Nephron (organoid): ENCODE measurements at regions not wholly inside any gene's neighbourhood (a gene's known extent, or its start where the extent isn't known, plus 50 kb on each side); places are given as distances from the start of the nearest gene placed in this dataset.

ENCODE experiments used
- H3K27ac Mint-ChIP-seq, 3 experiments: 2 replicates each; pipeline ENCODE4 v1.8.0; 2020; ENCODE audit warnings: mixed read lengths in 3 of 3, mild to moderate bottlenecking in 2 of 3, moderate library complexity in 1 of 3
- H3K27me3 Mint-ChIP-seq: 2 replicates; pipeline ENCODE4 v1.8.0; 2021; ENCODE audit warnings: low read depth, mild to moderate bottlenecking, moderate library complexity, mixed read lengths
- H3K36me3 Mint-ChIP-seq: 2 replicates; pipeline ENCODE4 v1.8.0; 2020; ENCODE audit warnings: low read depth, mixed read lengths
- H3K4me1 Mint-ChIP-seq: 2 replicates; pipeline ENCODE4 v1.8.0; 2020; ENCODE audit warnings: mixed read lengths
- H3K4me3 Mint-ChIP-seq, 3 experiments: 2 replicates each; pipeline ENCODE4 v1.8.0; 2020; ENCODE audit warnings: mild to moderate bottlenecking in 3 of 3, mixed read lengths in 3 of 3, moderate library complexity in 2 of 3
- H3K9me3 Mint-ChIP-seq: 2 replicates; pipeline ENCODE4 v1.8.0; 2020; ENCODE audit warnings: mixed read lengths
- CTCF ChIP-seq, 3 experiments: fragments of 200-600 bp; sonication (generic); IDR thresholded peaks; one replicate each; pipeline ENCODE4 v1.5.0; 2021; ENCODE audit warnings: antibody characterized with exemption in 3 of 3; ENCODE audit not compliant: unreplicated experiment in 3 of 3

DNA sequence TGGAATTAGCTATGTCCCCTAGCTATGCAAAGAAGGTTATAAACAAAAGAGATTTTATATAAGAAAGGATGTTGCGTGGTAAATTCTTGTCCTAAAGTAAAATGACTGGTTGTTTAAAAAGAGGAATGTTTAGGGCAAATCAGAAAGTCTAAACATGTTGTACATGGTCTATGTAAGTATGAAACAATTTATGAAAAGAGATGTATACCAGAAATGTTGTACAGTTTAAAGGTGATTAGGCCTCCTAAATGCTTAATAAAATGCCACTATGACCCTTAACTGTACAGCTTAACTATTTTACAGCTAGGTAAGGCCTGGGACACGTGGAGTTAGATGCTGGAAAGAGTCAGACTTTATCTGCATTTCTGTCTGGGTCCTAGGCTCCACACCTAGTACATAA lies 775.9 kb upstream of the KLHL1 start:
- Mint-ChIP-seq H3K4me3 (no peak overlapping the region), H3K27me3 (no peaks in the 10 kb centered on the region), H3K36me3 (no peaks in the 10 kb centered on the region), H3K9me3 (peaks cover 10% of the 10 kb centered on the region), H3K27ac (no peak overlapping the region), H3K4me1 (no peaks in the 10 kb centered on the region)
- no peak for TF ChIP-seq CTCF (IDR thresholded peaks at IDR 0.05; ENCODE audit: unreplicated experiment in 3 of 3)

DNA sequence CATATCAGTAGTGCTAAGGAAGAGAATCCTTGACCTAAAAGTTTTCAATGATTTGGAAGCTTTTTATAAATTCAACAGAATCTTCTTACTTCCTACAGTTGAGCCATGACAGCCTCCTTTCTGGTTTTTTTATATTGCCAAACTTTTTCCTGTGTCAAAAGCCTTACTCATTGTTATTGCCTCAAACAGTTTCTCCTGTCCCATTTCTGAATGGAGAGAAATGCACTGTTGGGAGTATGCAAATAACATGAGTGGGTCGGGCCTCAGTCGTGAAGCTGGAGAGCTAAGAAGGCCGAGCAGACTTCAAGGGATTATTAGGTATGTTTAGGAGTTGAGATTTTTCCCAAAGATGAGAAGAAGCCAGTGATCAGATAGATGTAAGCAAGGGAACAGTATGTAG lies 766.4 kb upstream of the KLHL1 start:
- H3K27ac Mint-ChIP-seq: no peak overlapping the region
- no peaks in the 10 kb centered on the region for H3K27me3 Mint-ChIP-seq
- no peaks in the 10 kb centered on the region for H3K4me1 Mint-ChIP-seq
- no peaks in the 10 kb centered on the region for H3K9me3 Mint-ChIP-seq
- no peak overlapping the region for H3K4me3 Mint-ChIP-seq
- no peaks in the 10 kb centered on the region for H3K36me3 Mint-ChIP-seq
- TF ChIP-seq CTCF (IDR thresholded peaks at IDR 0.05; ENCODE audit: unreplicated experiment in 3 of 3): no peak

GRCh38 chr13:70864731-70865130 lies 756.5 kb upstream of the KLHL1 start:
- Mint-ChIP-seq H3K4me1 (no peaks in the 10 kb centered on the region), H3K27ac (no peak overlapping the region)

DNA sequence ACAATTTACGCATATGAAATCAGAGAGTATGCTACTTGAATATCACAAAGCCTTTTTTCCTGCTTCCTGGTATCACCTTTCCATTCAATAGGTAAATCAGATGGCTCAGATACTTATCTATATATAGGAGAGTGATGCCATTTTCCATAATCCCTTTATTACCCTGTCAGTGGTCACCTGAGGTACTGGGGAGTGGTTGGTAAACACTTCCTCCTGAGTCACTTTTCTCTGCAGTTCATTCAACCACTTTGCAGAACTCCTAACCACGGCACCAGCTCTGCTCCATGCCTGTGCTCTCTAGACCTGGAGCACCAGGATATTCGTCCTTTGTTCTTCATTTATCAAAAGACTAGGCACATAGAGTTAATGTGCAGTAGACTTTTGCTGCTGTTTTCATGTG lies 748.5 kb upstream of the KLHL1 start:
- no peak overlapping the region for H3K27ac Mint-ChIP-seq
- H3K9me3 Mint-ChIP-seq: peaks cover 12% of the 10 kb centered on the region
- no peaks in the 10 kb centered on the region for H3K36me3 Mint-ChIP-seq
- no peak for TF ChIP-seq CTCF (IDR thresholded peaks at IDR 0.05; ENCODE audit: unreplicated experiment in 3 of 3)
- no peak overlapping the region for H3K4me3 Mint-ChIP-seq
- no peaks in the 10 kb centered on the region for H3K27me3 Mint-ChIP-seq
- H3K4me1 Mint-ChIP-seq: no peaks in the 10 kb centered on the region

More at GRCh38 chr13:70864731-70865130, 756.5 kb upstream of the KLHL1 start:
- Mint-ChIP-seq H3K27me3 (no peaks in the 10 kb centered on the region), H3K9me3 (peaks cover 8% of the 10 kb centered on the region), H3K36me3 (no peaks in the 10 kb centered on the region), H3K4me3 (no peak overlapping the region)
- no peak for TF ChIP-seq CTCF (IDR thresholded peaks at IDR 0.05; ENCODE audit: unreplicated experiment in 3 of 3)

- Mint-ChIP-seq H3K27ac (no peak overlapping the region), H3K4me3 (no peak overlapping the region), H3K9me3 (peaks cover 7% of the 10 kb centered on the region), H3K4me1 (no peaks in the 10 kb centered on the region), H3K36me3 (no peaks in the 10 kb centered on the region), H3K27me3 (no peaks in the 10 kb centered on the region)
- no peak for TF ChIP-seq CTCF (IDR thresholded peaks at IDR 0.05; ENCODE audit: unreplicated experiment in 3 of 3)
These were observed 747.8 kb upstream of the KLHL1 start for GRCh38 chr13:70856025-70856424.

- H3K9me3 Mint-ChIP-seq: no peaks in the 10 kb centered on the region
- no peaks in the 10 kb centered on the region for H3K27me3 Mint-ChIP-seq
- no peak overlapping the region for H3K27ac Mint-ChIP-seq
- H3K4me1 Mint-ChIP-seq: no peaks in the 10 kb centered on the region
- no peaks in the 10 kb centered on the region for H3K36me3 Mint-ChIP-seq
- TF ChIP-seq CTCF (IDR thresholded peaks at IDR 0.05; ENCODE audit: unreplicated experiment in 3 of 3): no peak
- H3K4me3 Mint-ChIP-seq: no peak overlapping the region
These were observed 741.0 kb upstream of the KLHL1 start for GRCh38 chr13:70849222-70849621.
